HG03520 (cell line): ENCODE measurements at regions not wholly inside any gene's neighbourhood (a gene's known extent, or its start where the extent isn't known, plus 50 kb on each side); places are given as distances from the start of the nearest gene placed in this dataset.

ENCODE experiments used
- ATAC-seq: cut with Tn5 transposase; IDR thresholded peaks from one replicate; pipeline ENCODE4 v1.9.1; 2021; ENCODE audit warnings: mild to moderate bottlenecking, moderate library complexity; ENCODE audit not compliant: unreplicated experiment

DNA sequence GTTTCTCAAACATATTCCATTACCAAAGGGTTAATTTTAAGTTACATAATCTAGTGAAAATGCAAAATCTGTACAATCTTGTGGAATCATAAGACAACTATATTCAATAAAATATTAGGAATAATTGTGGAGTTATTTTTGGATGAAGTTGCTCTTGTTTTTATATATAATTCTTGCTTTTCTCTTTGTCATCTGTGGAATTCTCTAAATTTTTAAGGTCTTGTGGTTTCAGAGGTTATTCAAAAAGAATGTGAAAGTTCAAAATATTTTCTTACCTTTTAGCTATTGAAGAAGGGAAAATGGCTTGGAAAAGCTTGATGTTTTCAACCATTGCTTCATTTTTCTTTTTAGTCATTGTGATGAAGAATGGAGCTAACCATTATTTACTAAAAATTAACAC is 552.1 kb downstream of the TFEC start:
- no peak for ATAC-seq

- ATAC-seq = no peak
Observed at GRCh38 chr7:115477193-115477651, 553.3 kb downstream of the TFEC start.

- no peak for ATAC-seq
Observed at GRCh38 chr7:115476671-115477181, 553.8 kb downstream of the TFEC start.

DNA sequence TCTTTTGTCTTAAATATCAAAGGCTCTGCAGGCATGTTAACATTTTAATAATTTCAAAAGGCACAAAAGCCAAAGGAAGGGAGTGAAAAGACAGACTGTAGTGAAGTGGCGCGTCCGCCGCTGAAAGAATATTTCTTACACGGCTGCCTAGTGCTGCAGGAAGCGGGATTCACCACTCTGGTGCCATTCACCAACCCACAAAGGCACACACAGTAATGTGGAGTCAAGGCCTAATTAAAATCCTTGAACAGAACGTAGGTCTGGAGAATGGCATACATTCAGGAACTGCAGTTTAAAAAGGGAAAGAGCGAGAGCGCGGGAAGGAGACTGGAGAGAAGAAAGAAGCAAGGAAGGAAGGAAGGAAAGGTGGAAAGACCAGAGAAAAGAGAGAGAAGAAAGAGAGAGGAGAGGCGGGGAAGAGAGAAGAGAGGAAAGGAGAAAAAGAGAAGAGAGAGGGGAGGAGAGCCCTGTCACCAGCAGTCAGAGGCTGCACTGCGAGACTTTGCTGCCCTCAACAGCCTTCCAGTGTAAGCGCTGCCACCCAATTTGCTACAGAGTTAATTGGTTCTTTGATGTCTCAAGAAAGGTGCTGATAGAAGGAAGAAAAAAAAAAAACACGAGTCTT is 554.0 kb downstream of the MDFIC start:
- ATAC-seq = no peak

GRCh38 chr7:115475206-115475605 is 553.3 kb downstream of the MDFIC start:
- ATAC-seq = no peak

DNA sequence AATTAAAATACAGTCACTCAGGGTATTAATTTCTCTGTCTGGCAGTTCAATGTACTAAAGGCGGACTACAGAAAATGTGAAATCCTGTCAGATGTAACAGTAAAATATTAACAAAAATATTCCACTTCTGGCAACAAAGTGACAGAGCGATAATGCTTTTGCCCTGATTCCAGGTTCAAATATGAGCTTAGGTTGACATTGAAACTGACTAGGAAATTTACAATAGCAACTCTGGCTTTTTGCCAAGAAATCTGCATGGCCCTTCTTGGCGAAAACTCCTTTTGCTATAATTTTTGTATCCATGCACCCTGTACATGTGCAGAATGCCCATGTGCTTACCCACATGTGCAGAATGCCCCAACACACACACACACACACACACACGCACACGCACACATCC is 552.2 kb downstream of the MDFIC start:
- no peak for ATAC-seq

DNA sequence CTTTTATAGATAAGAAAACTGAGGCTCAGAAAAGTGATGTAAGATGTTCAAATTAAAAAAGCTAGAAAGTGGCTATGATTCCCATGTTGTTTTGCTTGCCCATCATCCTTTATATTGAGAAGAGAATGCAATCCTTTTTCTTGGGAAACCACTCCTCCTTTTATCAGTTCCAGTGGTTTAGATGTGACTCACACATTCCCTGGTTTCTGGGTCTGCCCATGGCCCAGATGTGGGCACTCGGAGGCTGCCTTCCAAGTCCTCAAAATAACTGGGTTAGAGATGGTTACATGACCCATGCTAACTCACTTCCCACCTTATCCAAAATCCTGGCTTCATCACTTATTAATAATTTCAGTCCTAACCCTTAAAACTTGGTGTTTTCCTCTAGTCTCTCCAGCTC is 550.0 kb downstream of the MDFIC start:
- no peak for ATAC-seq

DNA sequence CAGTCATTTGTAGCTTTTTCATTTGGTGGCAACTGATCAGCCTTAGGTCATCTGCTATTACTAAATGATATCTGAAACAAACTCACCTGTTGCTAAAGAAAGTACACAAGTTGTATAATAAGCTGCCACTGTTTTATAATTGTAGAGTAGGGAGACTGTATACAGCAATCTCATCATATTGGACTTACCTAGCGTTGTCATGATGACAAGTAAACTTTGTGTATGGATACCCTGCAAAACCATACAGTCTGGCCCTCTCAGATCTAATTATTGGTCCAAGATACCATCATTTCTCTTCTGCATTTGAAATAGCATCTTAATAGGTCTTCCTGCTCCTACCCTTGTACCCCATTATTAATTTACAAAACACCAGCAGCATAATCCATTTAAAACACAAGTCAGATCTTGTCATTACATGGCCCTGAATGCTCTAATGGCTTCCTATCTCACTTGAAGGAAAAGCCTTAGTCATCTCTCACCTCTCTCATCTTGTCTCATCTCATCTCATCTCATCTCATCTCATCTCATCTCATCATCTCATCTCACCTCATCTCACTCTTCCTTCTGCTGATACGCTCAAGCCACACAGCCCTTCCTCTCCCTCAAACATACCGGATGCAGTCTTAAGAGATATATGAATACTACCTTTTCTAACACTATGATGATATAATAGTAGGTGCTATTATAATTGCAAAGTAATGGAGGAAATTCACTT is 540.6 kb downstream of the MDFIC start:
- no peak for ATAC-seq

DNA sequence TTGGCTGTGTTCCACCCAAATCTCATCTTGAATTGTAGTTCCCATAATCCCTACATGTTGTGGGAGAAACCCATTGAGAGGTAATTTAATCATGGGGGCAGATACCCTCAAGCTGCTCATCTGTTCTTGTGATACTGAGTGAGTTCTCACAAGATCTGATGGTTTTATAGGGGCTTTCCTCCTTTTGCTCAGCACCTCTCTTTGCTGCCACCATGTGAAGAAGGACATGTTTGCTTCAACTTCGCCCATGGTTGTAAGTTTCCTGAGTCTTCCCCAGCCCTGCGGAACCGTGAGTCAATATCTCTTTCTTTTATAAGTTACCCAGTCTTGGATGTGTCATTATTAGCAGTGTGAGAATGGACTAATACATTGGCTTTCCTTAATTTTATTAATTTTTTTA is 527.8 kb downstream of the MDFIC start:
- no peak for ATAC-seq

- ATAC-seq = no peak
Observed at GRCh38 chr7:115447495-115447894, 525.6 kb downstream of the MDFIC start.

- ATAC-seq = no peak
Observed at GRCh38 chr7:115441033-115441432, 519.1 kb downstream of the MDFIC start.

- ATAC-seq = peak; percentile 89
Observed at GRCh38 chr7:115435178-115435577, 513.3 kb downstream of the MDFIC start.

DNA sequence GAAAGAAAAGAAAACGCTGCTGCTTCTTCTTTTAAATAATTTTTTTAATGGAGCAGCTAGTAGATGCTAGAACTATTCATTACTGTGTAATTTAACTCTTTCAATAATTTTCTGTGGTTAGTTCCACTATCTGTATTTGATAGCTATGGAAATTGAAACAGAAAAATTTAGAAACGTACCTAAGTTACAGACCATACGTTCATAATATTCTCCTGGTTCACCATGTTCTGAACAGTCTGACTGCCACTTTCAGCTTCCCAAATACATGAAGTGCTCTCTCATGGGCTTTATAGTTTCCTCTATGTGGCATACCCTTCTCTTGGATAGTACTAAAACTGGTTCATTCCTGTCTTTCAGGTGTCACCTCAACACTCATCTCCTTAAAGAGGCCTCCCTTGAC is 508.0 kb downstream of the MDFIC start:
- no peak for ATAC-seq

- ATAC-seq = no peak
Observed at GRCh38 chr7:115417662-115418061, 495.8 kb downstream of the MDFIC start.

DNA sequence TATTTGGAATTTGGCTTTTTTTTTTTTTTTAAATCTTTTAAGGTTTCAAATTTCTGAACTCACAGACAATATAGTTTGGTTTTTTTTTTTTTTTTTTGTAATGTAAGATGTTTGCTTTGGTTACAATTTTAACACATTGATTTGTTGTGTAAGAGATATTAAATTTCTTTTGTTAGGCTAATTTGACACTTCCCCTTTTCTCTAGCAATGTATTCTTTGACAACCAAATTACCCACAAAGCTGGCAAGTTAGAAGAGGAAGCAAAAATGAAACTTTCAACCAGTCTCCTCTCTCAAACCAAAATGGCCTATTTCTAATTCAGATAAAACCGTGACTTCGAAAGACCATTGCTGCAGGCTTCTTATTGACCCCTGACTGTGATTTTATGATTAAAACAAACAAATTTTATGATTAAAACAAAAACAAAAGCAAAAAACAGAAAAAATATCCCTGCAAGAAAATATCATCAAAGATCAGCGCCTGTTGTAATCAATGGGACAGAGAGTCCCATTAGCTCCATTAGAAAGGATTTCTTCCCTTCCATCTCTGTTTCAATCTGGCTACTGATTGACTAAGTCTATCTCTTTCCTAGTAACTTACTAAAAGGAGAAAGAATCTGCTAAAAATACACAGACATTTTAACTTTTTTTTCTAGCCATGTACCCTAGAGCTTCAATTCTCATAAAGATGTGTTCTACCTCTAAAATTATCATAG is 489.2 kb downstream of the MDFIC start:
- ATAC-seq = peak; percentile 94

- no peak for ATAC-seq
Observed at GRCh38 chr7:115410434-115410820, 488.5 kb downstream of the MDFIC start.

- no peak for ATAC-seq
Observed at GRCh38 chr7:115409682-115410433, 488.0 kb downstream of the MDFIC start.

DNA sequence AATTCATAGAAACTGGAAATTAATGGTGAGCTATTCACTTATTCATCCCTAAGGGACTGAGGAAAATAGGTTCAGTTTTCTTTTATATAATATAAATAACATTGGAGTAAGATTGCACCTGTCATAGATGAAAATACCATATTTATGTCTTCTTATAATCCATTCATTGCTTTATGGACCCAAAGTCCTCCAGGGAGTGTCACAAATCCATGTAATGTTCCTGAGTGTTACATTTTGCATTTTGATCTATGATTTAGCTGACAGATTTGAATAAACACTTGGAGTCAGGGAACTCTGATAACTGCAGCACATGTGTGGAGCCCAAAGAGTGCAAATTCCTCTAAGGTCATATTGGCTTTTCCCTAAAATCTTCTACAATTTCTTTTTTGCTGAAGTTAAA is 484.3 kb downstream of the MDFIC start:
- no peak for ATAC-seq

GRCh38 chr7:115387137-115387536 is 465.2 kb downstream of the MDFIC start:
- ATAC-seq = no peak

- ATAC-seq = no peak
Observed at GRCh38 chr7:115379321-115379720, 457.4 kb downstream of the MDFIC start.

GRCh38 chr7:115368998-115369397 is 447.1 kb downstream of the MDFIC start:
- ATAC-seq = no peak
